ENCODE measurements at regions not wholly inside any gene's neighbourhood (a gene's known extent, or its start where the extent isn't known, plus 50 kb on each side); places are given as distances from the start of the nearest gene placed in this dataset.
"Not testable (repeated sequence)": the region's sequence is repeated elsewhere in the genome, so short reads cannot be mapped to it uniquely, and the experiment has no call there.

- not testable (repeated sequence) for DNase-seq
Observed at GRCh38 chr3:8440142-8440541, 61.5 kb upstream of the LMCD1 start.

GRCh38 chr3:8441969-8442559 lies 59.6 kb upstream of the LMCD1 start:
- peak; percentile 25 for DNase-seq

GRCh38 chr3:8442993-8443650 lies 58.5 kb upstream of the LMCD1 start:
- DNase-seq = no peak

GRCh38 chr3:8443829-8444791 lies 57.5 kb upstream of the LMCD1 start:
- peak; percentile 20 for DNase-seq

- DNase-seq = no peak
Observed at GRCh38 chr3:8444883-8445282, 56.7 kb upstream of the LMCD1 start.

GRCh38 chr3:8445861-8446260 lies 55.8 kb upstream of the LMCD1 start:
- no peak for DNase-seq

GRCh38 chr3:8446845-8447244 lies 54.8 kb upstream of the LMCD1 start:
- no peak for DNase-seq

GRCh38 chr3:8450618-8451017 lies 51.0 kb upstream of the LMCD1 start:
- DNase-seq = no peak

- DNase-seq = no peak
Observed at GRCh38 chr3:8451696-8452095, 49.9 kb upstream of the LMCD1 start.

Measured in NCI-H1048 (cell line).